IMR-90 (cell line): ENCODE measurements at regions not wholly inside any gene's neighbourhood (a gene's known extent, or its start where the extent isn't known, plus 50 kb on each side); places are given as distances from the start of the nearest gene placed in this dataset.

Source experiments
- ATAC-seq: fragments of 200-7000 bp; cut with Tn5 transposase; 2 replicates; pipeline ENCODE4 v1.9.1; 2020; ENCODE audit warnings: low read depth, mild to moderate bottlenecking, moderate library complexity
- BruUV-seq: library from RNA; stranded (reverse); fragments of 400-500 nt; replicated peaks from 2 replicates; lab custom pipeline; 2021; lab: Mats Ljungman, UMichigan
- CTCF ChIA-PET: fragments of 300-600 bp; formaldehyde crosslinking; extraction: SDS; loops from one replicate; lab custom pipeline; 2021; ENCODE audit warnings: antibody characterized with exemption; lab: Yijun Ruan, JAX
- POLR2A ChIA-PET: fragments of 300-600 bp; sonication (Branson Sonifier 250); formaldehyde crosslinking; loops from one replicate; lab custom pipeline; 2022; ENCODE audit warnings: antibody characterized with exemption; ENCODE audit not compliant: unreplicated experiment; lab: Charles Lee
- DNase-seq: peaks from one replicate; pipeline ENCODE4 v3.0.0; 2013
- H2AFZ ChIP-seq: replicated peaks from 2 replicates; pipeline ENCODE3; 2013; ENCODE audit warnings: low read length, mild to moderate bottlenecking; ENCODE audit not compliant: poor library complexity
- H2AK5ac ChIP-seq: 2 replicates; pipeline ENCODE4 v1.6.1; 2013; ENCODE audit warnings: low read depth, low read length, inconsistent platforms
- H2AK9ac ChIP-seq: replicated peaks from 2 replicates; pipeline ENCODE3; 2013; ENCODE audit warnings: mild to moderate bottlenecking, low read depth, low read length, moderate library complexity; ENCODE audit not compliant: poor library complexity
- H2BK120ac ChIP-seq: 2 replicates; pipeline ENCODE4 v1.6.1; 2013; ENCODE audit warnings: low read depth, low read length, inconsistent platforms
- H2BK15ac ChIP-seq: 3 replicates; pipeline ENCODE4 v1.6.1; 2013; ENCODE audit warnings: low read depth, low read length, inconsistent platforms
- H2BK20ac ChIP-seq: 2 replicates; pipeline ENCODE4 v1.6.1; 2013; ENCODE audit warnings: low read depth, mild to moderate bottlenecking, inconsistent platforms, low read length, moderate library complexity
- H2BK5ac ChIP-seq: 2 replicates; pipeline ENCODE4 v1.6.1; 2013; ENCODE audit warnings: mild to moderate bottlenecking, low read depth, low read length, inconsistent platforms; ENCODE audit not compliant: poor library complexity, severe bottlenecking
- H3K14ac ChIP-seq: replicated peaks from 2 replicates; pipeline ENCODE4 v1.6.1; 2013; ENCODE audit warnings: low read depth, low read length, inconsistent platforms
- H3K18ac ChIP-seq: 2 replicates; pipeline ENCODE4 v1.6.1; 2013; ENCODE audit warnings: low read depth, low read length, control low read depth
- H3K23ac ChIP-seq: 2 replicates; pipeline ENCODE4 v1.6.1; 2013; ENCODE audit warnings: low read depth, low read length, inconsistent platforms
- H3K27ac ChIP-seq: 2 replicates; pipeline ENCODE4 v1.5.1; 2013; ENCODE audit warnings: mild to moderate bottlenecking, control low read depth, low read length; ENCODE audit not compliant: insufficient read depth
- H3K27me3 ChIP-seq: 2 replicates; pipeline ENCODE4 v1.6.1; 2013; ENCODE audit warnings: low read length; ENCODE audit not compliant: control insufficient read depth, insufficient read depth
- H3K36me3 ChIP-seq: 2 replicates; pipeline ENCODE4 v1.6.1; 2013; ENCODE audit warnings: low read length, mixed read lengths; ENCODE audit not compliant: control insufficient read depth, insufficient read depth
- H3K4ac ChIP-seq: 2 replicates; pipeline ENCODE4 v1.6.1; 2013; ENCODE audit warnings: low read depth, low read length, inconsistent platforms
- H3K4me1 ChIP-seq: 2 replicates; pipeline ENCODE4 v1.6.1; 2013; ENCODE audit warnings: low read length, mixed read lengths; ENCODE audit not compliant: control insufficient read depth, insufficient read depth
- H3K4me2 ChIP-seq: 2 replicates; pipeline ENCODE4 v1.6.1; 2013; ENCODE audit warnings: low read depth, mild to moderate bottlenecking, control low read depth, low read length, moderate library complexity
- H3K4me3 ChIP-seq: 2 replicates; pipeline ENCODE4 v1.5.1; 2013; ENCODE audit warnings: low read depth, mild to moderate bottlenecking, control low read depth, low read length, moderate library complexity; ENCODE audit not compliant: insufficient read depth
- H3K56ac ChIP-seq: 2 replicates; pipeline ENCODE4 v1.6.1; 2013; ENCODE audit warnings: low read length, inconsistent platforms; ENCODE audit not compliant: insufficient read depth; ENCODE audit errors: extremely low read depth
- H3K79me1 ChIP-seq, 2 experiments: 2 replicates each; pipeline ENCODE4 v1.6.1; 2013; ENCODE audit warnings: low read length in 2 of 2, inconsistent platforms in 1 of 2, low read depth in 1 of 2
- H3K9ac ChIP-seq: 2 replicates; pipeline ENCODE4 v1.6.1; 2013; ENCODE audit warnings: low read depth, low read length, control low read depth
- H3K9me1 ChIP-seq: 2 replicates; pipeline ENCODE4 v1.6.1; 2013; ENCODE audit warnings: low read length, inconsistent platforms; ENCODE audit not compliant: insufficient read depth
- H3K9me3 ChIP-seq: 2 replicates; pipeline ENCODE4 v1.6.1; 2013; ENCODE audit warnings: low read length; ENCODE audit not compliant: control insufficient read depth, insufficient read depth
- H4K20me1 ChIP-seq: 2 replicates; pipeline ENCODE4 v1.6.1; 2013; ENCODE audit warnings: low read length, inconsistent platforms; ENCODE audit not compliant: insufficient read depth
- H4K5ac ChIP-seq: 2 replicates; pipeline ENCODE4 v1.6.1; 2013; ENCODE audit warnings: mild to moderate bottlenecking, low read depth, low read length, control low read depth
- H4K8ac ChIP-seq, 2 experiments: 2 replicates each; pipeline ENCODE4 v1.6.1; 2013; ENCODE audit warnings: low read depth in 2 of 2, low read length in 2 of 2, control low read depth in 1 of 2, inconsistent platforms in 1 of 2
- H4K91ac ChIP-seq: 2 replicates; pipeline ENCODE4 v1.6.1; 2013; ENCODE audit warnings: low read depth, low read length, inconsistent platforms; ENCODE audit not compliant: insufficient read depth
- MAZ ChIP-seq: IDR thresholded peaks from 2 replicates; pipeline ENCODE4 v1.6.1; 2012; ENCODE audit warnings: low read depth, mild to moderate bottlenecking, low read length, improper control_type of control experiment, moderate library complexity, borderline replicate concordance
- RAD21 ChIP-seq: IDR thresholded peaks from 2 replicates; pipeline ENCODE4 v1.6.1; 2012; ENCODE audit warnings: low read length, improper control_type of control experiment
- SMC3 ChIP-seq: fragments of 150-350 bp; IDR thresholded peaks from 2 replicates; pipeline ENCODE4 v1.6.1; 2016; ENCODE audit warnings: low read depth, mild to moderate bottlenecking, antibody characterized with exemption, low read length, moderate library complexity
- WGBS, 2 experiments: methylation state at CpG; one replicate each; pipeline versions ENCODE4 v1.1.5 to v1.1.7; 2013; ENCODE audit warnings: missing lambda C conversion rate in 2 of 2; ENCODE audit not compliant: insufficient read length in 1 of 2; ENCODE audit errors: extremely low coverage in 2 of 2; 5-methylcytosine and 5-hydroxymethylcytosine counted together
- dilution Hi-C: fragments of 300-500 bp; cut with HindIII; formaldehyde crosslinking; loops from one replicate; pipeline ENCODE4 v1.14.3; 2018; ENCODE audit warnings: low sequenced_read_pairs; ENCODE audit not compliant: unreplicated experiment
- in situ Hi-C: fragments of 300-500 bp; cut with MboI; formaldehyde crosslinking; loops from 3 replicates; pipeline ENCODE4 v1.14.3; 2019; ENCODE audit warnings: low sequenced_read_pairs, inconsistent platforms, mixed read lengths
- intact Hi-C: fragments of 100-400 bp; cut with micrococcal nuclease; formaldehyde crosslinking; loops from 2 replicates; pipeline ENCODE4 v1.10.0; 2022
- TF ChIP-seq, protein P1 (sequence below): conservative IDR thresholded peaks from 2 replicates; pipeline ENCODE4 v1.5.1; 2012; ENCODE audit warnings: mild to moderate bottlenecking, low read depth, low read length, improper control_type of control experiment
- TF ChIP-seq, protein P2 (sequence below): fragments of 150-350 bp; IDR thresholded peaks from 2 replicates; pipeline ENCODE4 v1.6.1; 2016; ENCODE audit warnings: low read depth, mild to moderate bottlenecking, low read length, moderate library complexity, borderline replicate concordance

DNA sequence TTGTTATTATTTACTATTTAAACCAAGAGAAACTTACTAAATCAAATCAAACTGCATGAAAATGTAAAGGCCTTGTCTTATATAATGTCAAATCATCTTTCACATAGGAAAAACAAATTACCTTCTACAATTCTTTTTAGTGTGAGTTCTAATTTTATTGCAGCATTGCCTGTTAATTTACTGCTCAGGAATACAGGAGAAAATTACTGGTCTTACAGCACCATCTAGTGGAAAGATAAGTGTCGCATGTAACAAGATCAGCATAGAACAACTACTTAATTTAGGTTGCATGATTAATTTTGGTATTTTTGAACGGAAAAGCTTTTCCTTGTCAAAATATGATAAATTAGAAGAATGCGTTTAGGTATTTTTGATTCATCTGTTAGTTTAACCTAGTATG lies 502.7 kb downstream of the UQCRFS1 start:
- Histone ChIP-seq H3K9me3 (peaks cover 8% of the 10 kb centered on the region; the same call in 1 of the 2 replicates), H4K8ac (no peak overlapping the region), H3K23ac (no peak overlapping the region), H3K4me2 (no peak overlapping the region), H3K36me3 (no peaks in the 10 kb centered on the region), H2BK20ac (no peak overlapping the region), H2AFZ (no peak overlapping the region), H4K5ac (no peak overlapping the region), H3K27me3 (no peaks in the 10 kb centered on the region), H3K14ac (no peak overlapping the region), H3K4ac (no peak overlapping the region), H3K4me3 (no peak overlapping the region), H3K18ac (no peak overlapping the region), H4K20me1 (no peaks in the 10 kb centered on the region), H3K9me1 (no peaks in the 10 kb centered on the region), H2AK5ac (no peak overlapping the region), H2BK120ac (no peak overlapping the region), H3K79me1 (no peaks in the 10 kb centered on the region), H2BK5ac (no peak overlapping the region), H4K91ac (no peak overlapping the region), H3K56ac (no peak overlapping the region), H3K9ac (no peak overlapping the region), H3K27ac (no peak overlapping the region), H2BK15ac (no peak overlapping the region), H3K4me1 (no peaks in the 10 kb centered on the region), H2AK9ac (no peak overlapping the region)
- dilution Hi-C loops: no loop called here
- intact Hi-C loops: loop anchor here (1.0 kb wide), 1 partner anchor 169 kb away; no protein-coding TSS in a partner anchor
- DNase-seq (peak; percentile 67), ATAC-seq (peak; percentile 59; the same call in 1 of the 2 replicates)
- no TSS peak for BruUV-seq
- ChIA-PET CTCF (interaction anchor here (1.0 kb wide), 1 partner anchor 736 kb away, joined by 3 read pairs; no protein-coding TSS in a partner anchor), POLR2A (no interaction called here)
- TF ChIP-seq, protein P1, sequence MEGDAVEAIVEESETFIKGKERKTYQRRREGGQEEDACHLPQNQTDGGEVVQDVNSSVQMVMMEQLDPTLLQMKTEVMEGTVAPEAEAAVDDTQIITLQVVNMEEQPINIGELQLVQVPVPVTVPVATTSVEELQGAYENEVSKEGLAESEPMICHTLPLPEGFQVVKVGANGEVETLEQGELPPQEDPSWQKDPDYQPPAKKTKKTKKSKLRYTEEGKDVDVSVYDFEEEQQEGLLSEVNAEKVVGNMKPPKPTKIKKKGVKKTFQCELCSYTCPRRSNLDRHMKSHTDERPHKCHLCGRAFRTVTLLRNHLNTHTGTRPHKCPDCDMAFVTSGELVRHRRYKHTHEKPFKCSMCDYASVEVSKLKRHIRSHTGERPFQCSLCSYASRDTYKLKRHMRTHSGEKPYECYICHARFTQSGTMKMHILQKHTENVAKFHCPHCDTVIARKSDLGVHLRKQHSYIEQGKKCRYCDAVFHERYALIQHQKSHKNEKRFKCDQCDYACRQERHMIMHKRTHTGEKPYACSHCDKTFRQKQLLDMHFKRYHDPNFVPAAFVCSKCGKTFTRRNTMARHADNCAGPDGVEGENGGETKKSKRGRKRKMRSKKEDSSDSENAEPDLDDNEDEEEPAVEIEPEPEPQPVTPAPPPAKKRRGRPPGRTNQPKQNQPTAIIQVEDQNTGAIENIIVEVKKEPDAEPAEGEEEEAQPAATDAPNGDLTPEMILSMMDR: peak; percentile 70
- TF ChIP-seq SMC3 (peak; percentile 55), RAD21 (peak; percentile 74), MAZ (no peak)
- TF ChIP-seq, protein P2, sequence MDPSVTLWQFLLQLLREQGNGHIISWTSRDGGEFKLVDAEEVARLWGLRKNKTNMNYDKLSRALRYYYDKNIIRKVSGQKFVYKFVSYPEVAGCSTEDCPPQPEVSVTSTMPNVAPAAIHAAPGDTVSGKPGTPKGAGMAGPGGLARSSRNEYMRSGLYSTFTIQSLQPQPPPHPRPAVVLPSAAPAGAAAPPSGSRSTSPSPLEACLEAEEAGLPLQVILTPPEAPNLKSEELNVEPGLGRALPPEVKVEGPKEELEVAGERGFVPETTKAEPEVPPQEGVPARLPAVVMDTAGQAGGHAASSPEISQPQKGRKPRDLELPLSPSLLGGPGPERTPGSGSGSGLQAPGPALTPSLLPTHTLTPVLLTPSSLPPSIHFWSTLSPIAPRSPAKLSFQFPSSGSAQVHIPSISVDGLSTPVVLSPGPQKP: no peak
- no CpG with 5 or more reads among the region's 3 CpGs for WGBS, 2 experiments
- in situ Hi-C loops: loop anchor here (25.0 kb wide), 1 partner anchor 748 kb away; no protein-coding TSS in a partner anchor
